ENCODE measurements at regions not wholly inside any gene's neighbourhood (a gene's known extent, or its start where the extent isn't known, plus 50 kb on each side); places are given as distances from the start of the nearest gene placed in this dataset.

- TF ChIP-seq ZNF274 (IDR thresholded peaks at IDR 0.05; ENCODE audit: low read depth, low read length) (no peak), YY1 (IDR thresholded peaks at IDR 0.05; ENCODE audit: insufficient read depth, insufficient read length) (no peak)
Measured at GRCh38 chr11:87394924-87395323, 357.2 kb downstream of the TMEM135 start.
